A549 (cell line): ENCODE measurements at regions not wholly inside any gene's neighbourhood (a gene's known extent, or its start where the extent isn't known, plus 50 kb on each side); places are given as distances from the start of the nearest gene placed in this dataset.

Experiments
- ATAC-seq, 2 experiments: fragments of 200-7000 bp in 1 of 2; fragments of >200 bp in 1 of 2; cut with Nextera tagmentation in 1 of 2; cut with Tn5 transposase in 1 of 2; 3 replicates each; pipeline versions ENCODE4 v1.8.0 to v1.9.1; 2018 to 2020; ENCODE audit warnings: mild to moderate bottlenecking in 1 of 2, moderate library complexity in 1 of 2
- CTCF ChIA-PET: fragments of 300-600 bp; sonication (Branson Sonifier 250); formaldehyde crosslinking; extraction: SDS; loops from one replicate; lab custom pipeline; 2021; ENCODE audit warnings: antibody characterized with exemption, inconsistent platforms; lab: Yijun Ruan, JAX
- POLR2A ChIA-PET: fragments of 350-600 bp; formaldehyde crosslinking; extraction: SDS; loops from one replicate; lab custom pipeline; 2021; ENCODE audit warnings: antibody characterized with exemption, inconsistent platforms; lab: Yijun Ruan, JAX
- DNase-seq, 2 experiments: peaks; one replicate each; pipeline versions ENCODE4 v3.0.0 to v3.0.0-alpha.2; 2011 to 2016; ENCODE audit warnings: low read depth in 1 of 2, low spot score in 1 of 2
- FAIRE-seq: peaks from 2 replicates; lab custom pipeline; 2011; peaks lifted over from hg19 to GRCh38; lab: Jason Lieb, UNC
- H3K27ac ChIP-seq, 2 experiments: fragments of >200 bp; sonication (Bioruptor Twin); formaldehyde crosslinking; 3 replicates each; pipeline ENCODE4 v1.5.1; 2016 to 2017
- H3K4me1 ChIP-seq: fragments of >200 bp; sonication (Bioruptor Twin); formaldehyde crosslinking; 3 replicates; pipeline ENCODE4 v1.6.1; 2016
- H3K4me2 ChIP-seq: fragments of >200 bp; sonication (Bioruptor Twin); formaldehyde crosslinking; 3 replicates; pipeline ENCODE4 v1.6.1; 2016
- H3K4me3 ChIP-seq: fragments of >200 bp; sonication (Bioruptor Twin); formaldehyde crosslinking; 3 replicates; pipeline ENCODE4 v1.5.1; 2016
- H3K9me3 ChIP-seq: fragments of >200 bp; sonication (Bioruptor Twin); formaldehyde crosslinking; 3 replicates; pipeline ENCODE4 v1.6.1; 2016
- ATOH8 ChIP-seq: fragments of 250-450 bp; sonication (Bioruptor Pico); IDR thresholded peaks from 2 replicates; pipeline ENCODE4 v1.5.0; 2020; ENCODE audit warnings: low read depth, mild to moderate bottlenecking, moderate library complexity
- CBX2 ChIP-seq: fragments of 200-600 bp; sonication (generic); IDR thresholded peaks from 2 replicates; pipeline ENCODE4 v1.6.1; 2016; ENCODE audit warnings: low read depth, mild to moderate bottlenecking, borderline replicate concordance
- CBX8 ChIP-seq: fragments of 200-600 bp; sonication (generic); IDR thresholded peaks from 2 replicates; pipeline ENCODE4 v1.6.1; 2016
- CHD2 ChIP-seq: fragments of 150-350 bp; IDR thresholded peaks from 2 replicates; pipeline ENCODE4 v1.6.1; 2014; ENCODE audit warnings: low read length; ENCODE audit not compliant: partially characterized antibody
- E2F6 ChIP-seq: IDR thresholded peaks from 2 replicates; pipeline ENCODE4 v1.6.1; 2012; ENCODE audit warnings: low read depth, borderline replicate concordance
- EHF ChIP-seq: fragments of 250-450 bp; sonication (Bioruptor Pico); IDR thresholded peaks from 2 replicates; pipeline ENCODE4 v1.5.0; 2020; ENCODE audit warnings: mild to moderate bottlenecking
- FOXS1 ChIP-seq: fragments of 250-450 bp; sonication (Bioruptor Pico); IDR thresholded peaks from 2 replicates; pipeline ENCODE4 v1.5.0; 2020; ENCODE audit warnings: mild to moderate bottlenecking, moderate library complexity
- HDAC2 ChIP-seq: fragments of 200-600 bp; sonication (generic); IDR thresholded peaks from 2 replicates; pipeline ENCODE4 v1.6.1; 2016
- HEYL ChIP-seq: fragments of 250-450 bp; sonication (Bioruptor Pico); IDR thresholded peaks from 2 replicates; pipeline ENCODE4 v1.8.0; 2021; ENCODE audit warnings: mild to moderate bottlenecking, moderate library complexity
- HOXB13 ChIP-seq: fragments of 250-450 bp; sonication (Bioruptor Pico); IDR thresholded peaks from 2 replicates; pipeline ENCODE4 v1.5.0; 2020; ENCODE audit warnings: low read depth, mild to moderate bottlenecking, moderate library complexity
- JUN ChIP-seq, 2 experiments: fragments of >200 bp; sonication (Bioruptor Twin); formaldehyde crosslinking; IDR thresholded peaks; 2 replicates in 1 of 2; 3 replicates in 1 of 2; pipeline ENCODE4 v1.6.1; 2016 to 2017
- KDM5A ChIP-seq: fragments of 200-600 bp; sonication (generic); IDR thresholded peaks from 2 replicates; pipeline ENCODE4 v1.6.1; 2016; ENCODE audit warnings: antibody characterized with exemption, mild to moderate bottlenecking
- MAX ChIP-seq: IDR thresholded peaks from 2 replicates; pipeline ENCODE4 v1.6.1; 2012
- MAZ ChIP-seq: fragments of 150-350 bp; IDR thresholded peaks from 2 replicates; pipeline ENCODE4 v1.6.1; 2014; ENCODE audit warnings: antibody characterized with exemption, low read depth, low read length, borderline replicate concordance
- MYC ChIP-seq: IDR thresholded peaks from 2 replicates; pipeline ENCODE4 v1.6.1; 2012; ENCODE audit warnings: mild to moderate bottlenecking, inconsistent platforms, low read length, improper control_type of control experiment, borderline replicate concordance
- PBX3 ChIP-seq: IDR thresholded peaks from 2 replicates; pipeline ENCODE4 v1.6.1; 2012
- POLR2AphosphoS2 ChIP-seq: conservative IDR thresholded peaks from 2 replicates; pipeline ENCODE4 v1.6.1; 2012; ENCODE audit warnings: low read length, improper control_type of control experiment, inconsistent platforms
- RCOR1 ChIP-seq: fragments of 150-350 bp; IDR thresholded peaks from 2 replicates; pipeline ENCODE4 v1.6.1; 2014; ENCODE audit warnings: antibody characterized with exemption, low read length, low read depth
- REST ChIP-seq: fragments of 200-600 bp; sonication (generic); IDR thresholded peaks from 2 replicates; pipeline ENCODE4 v1.6.1; 2016; ENCODE audit warnings: antibody characterized with exemption, mild to moderate bottlenecking, moderate library complexity
- RFX5 ChIP-seq: fragments of 450-650 bp; IDR thresholded peaks from 2 replicates; pipeline ENCODE4 v1.7.1; 2014; ENCODE audit warnings: antibody characterized with exemption, mild to moderate bottlenecking, moderate library complexity
- TFCP2L1 ChIP-seq: fragments of 250-450 bp; sonication (Bioruptor Pico); IDR thresholded peaks from 2 replicates; pipeline ENCODE4 v1.5.0; 2021; ENCODE audit warnings: mild to moderate bottlenecking
- TP53 ChIP-seq: fragments of 250-450 bp; sonication (Bioruptor Pico); IDR thresholded peaks from 2 replicates; pipeline ENCODE4 v1.5.0; 2021; ENCODE audit warnings: mild to moderate bottlenecking, moderate library complexity
- USF2 ChIP-seq: fragments of 450-650 bp; IDR thresholded peaks from 2 replicates; pipeline ENCODE4 v1.6.1; 2014; ENCODE audit warnings: antibody characterized with exemption
- ZC3H11A ChIP-seq: fragments of 450-650 bp; IDR thresholded peaks from 2 replicates; pipeline ENCODE4 v1.6.1; 2014; ENCODE audit warnings: antibody characterized with exemption, mild to moderate bottlenecking
- ZFP36 ChIP-seq: fragments of 450-650 bp; IDR thresholded peaks from 2 replicates; pipeline ENCODE4 v1.6.1; 2014; ENCODE audit warnings: borderline replicate concordance; ENCODE audit not compliant: partially characterized antibody
- ZSCAN20 ChIP-seq: fragments of 250-450 bp; sonication (Bioruptor Pico); IDR thresholded peaks from 2 replicates; pipeline ENCODE4 v1.8.0; 2022; ENCODE audit warnings: mild to moderate bottlenecking, moderate library complexity
- WGBS: methylation state at CpG from one replicate; pipeline ENCODE4 v1.1.6; 2017; ENCODE audit errors: missing lambda C conversion rate; 5-methylcytosine and 5-hydroxymethylcytosine counted together

GRCh38 chr22:19574247-19574646 is 50.0 kb upstream of the CLDN5 start:
- DNase-seq (no peak), FAIRE-seq (no peak)
- WGBS: 70% methylated on average over 4 of the region's 4 CpGs

GRCh38 chr22:19576460-19577421 is 52.5 kb upstream of the CLDN5 start:
- TF ChIP-seq USF2: no peak
- TF ChIP-seq ZC3H11A: no peak
- no peak for TF ChIP-seq CBX2
- TF ChIP-seq MAZ: no peak
- TF ChIP-seq ZSCAN20 (CRISPR knock-in tag): no peak
- TF ChIP-seq FOXS1 (CRISPR knock-in tag): no peak
- TF ChIP-seq RFX5: no peak
- TF ChIP-seq MYC: no peak
- TF ChIP-seq REST: no peak
- no peak for TF ChIP-seq ATOH8
- no peak for TF ChIP-seq CHD2
- TF ChIP-seq TP53 (CRISPR knock-in tag): no peak
- ChIA-PET CTCF (no interaction called here), POLR2A (no interaction called here)
- no peaks in the 10 kb centered on the region for H3K4me1 ChIP-seq
- H3K4me3 ChIP-seq: no peak overlapping the region
- 48% methylated on average over 15 of the region's 16 CpGs for WGBS
- no peak overlapping the region for H3K27ac ChIP-seq
- DNase-seq: no peak
- no peaks in the 10 kb centered on the region for H3K9me3 ChIP-seq
- H3K4me2 ChIP-seq: no peak overlapping the region
- ATAC-seq: peak in 1 of 2 experiments; percentile 57; a peak in 3 of 6 replicates
- FAIRE-seq: no peak

More at GRCh38 chr22:19574247-19574646, 50.0 kb upstream of the CLDN5 start:
- no peaks in the 10 kb centered on the region for H3K9me3 ChIP-seq
- ATAC-seq: no peak
- no peak overlapping the region for H3K4me3 ChIP-seq
- no peaks in the 10 kb centered on the region for H3K4me1 ChIP-seq
- TF ChIP-seq MAZ (no peak), HEYL (CRISPR knock-in tag) (no peak), HDAC2 (no peak), RFX5 (no peak), POLR2AphosphoS2 (no peak), MAX (no peak), PBX3 (no peak), CBX8 (no peak), MYC (no peak), CHD2 (no peak), E2F6 (no peak), TP53 (CRISPR knock-in tag) (no peak), ZFP36 (no peak), TFCP2L1 (CRISPR knock-in tag) (no peak), RCOR1 (no peak), ZSCAN20 (CRISPR knock-in tag) (no peak), HOXB13 (CRISPR knock-in tag) (no peak), EHF (CRISPR knock-in tag) (no peak), JUN (IDR thresholded peaks at IDR 0.05) (no peak), KDM5A (no peak)
- ChIA-PET POLR2A (no interaction called here), CTCF (no interaction called here)
- no peak overlapping the region for H3K27ac ChIP-seq
- H3K4me2 ChIP-seq: no peak overlapping the region
